Activated T-cell treated with anti-CD3 and anti-CD28 coated beads for 1 hour (primary cell): ENCODE measurements at regions not wholly inside any gene's neighbourhood (a gene's known extent, or its start where the extent isn't known, plus 50 kb on each side); places are given as distances from the start of the nearest gene placed in this dataset.

Source experiments
- DNase-seq: peaks from one replicate; pipeline ENCODE4 v3.0.0-alpha.2; 2020; ENCODE audit warnings: low read depth

DNA sequence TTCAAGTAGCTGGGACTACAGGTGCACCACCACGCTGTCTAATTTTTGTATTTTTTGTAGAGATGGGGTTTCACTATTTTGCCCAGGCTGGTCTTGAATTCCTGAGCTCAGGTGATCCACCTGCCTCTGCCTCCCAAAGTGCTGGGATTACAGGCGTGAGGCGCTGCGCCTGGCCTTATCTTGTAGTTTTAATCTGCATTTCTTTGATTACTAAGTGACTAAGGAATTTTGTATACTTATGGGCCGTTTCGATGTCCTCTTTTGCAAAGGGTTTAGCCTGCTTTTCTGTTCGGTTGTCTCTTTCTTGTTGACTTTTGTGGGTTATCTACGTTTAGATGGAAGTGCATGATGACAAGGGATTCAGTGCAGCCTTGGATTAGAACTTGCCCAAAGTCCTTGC is 500.6 kb downstream of the QKI start:
- no peak for DNase-seq

DNA sequence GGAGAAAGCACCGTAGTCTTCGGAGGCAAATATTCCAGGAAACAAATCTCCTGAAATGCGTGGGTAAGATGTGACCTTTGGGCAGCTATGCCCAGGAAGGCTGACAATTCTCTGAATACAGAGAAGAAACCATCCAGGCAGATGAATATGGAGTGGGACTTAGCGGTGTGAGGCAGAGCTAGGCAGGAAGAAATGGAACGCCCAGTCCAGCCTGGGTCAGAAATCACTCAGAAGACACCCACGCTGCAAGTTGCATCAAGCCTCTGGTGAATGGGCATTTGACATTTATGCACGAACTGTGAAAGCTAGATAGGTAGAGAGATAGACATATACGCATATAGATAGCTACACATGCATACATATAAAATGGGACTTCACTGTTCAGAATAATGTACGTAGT is 498.5 kb downstream of the QKI start:
- no peak for DNase-seq

GRCh38 chr6:163906006-163906710 is 491.6 kb downstream of the QKI start:
- DNase-seq: no peak

- no peak for DNase-seq
Observed at GRCh38 chr6:163904186-163904585, 489.7 kb downstream of the QKI start.

GRCh38 chr6:163903541-163903940 is 489.0 kb downstream of the QKI start:
- no peak for DNase-seq

DNA sequence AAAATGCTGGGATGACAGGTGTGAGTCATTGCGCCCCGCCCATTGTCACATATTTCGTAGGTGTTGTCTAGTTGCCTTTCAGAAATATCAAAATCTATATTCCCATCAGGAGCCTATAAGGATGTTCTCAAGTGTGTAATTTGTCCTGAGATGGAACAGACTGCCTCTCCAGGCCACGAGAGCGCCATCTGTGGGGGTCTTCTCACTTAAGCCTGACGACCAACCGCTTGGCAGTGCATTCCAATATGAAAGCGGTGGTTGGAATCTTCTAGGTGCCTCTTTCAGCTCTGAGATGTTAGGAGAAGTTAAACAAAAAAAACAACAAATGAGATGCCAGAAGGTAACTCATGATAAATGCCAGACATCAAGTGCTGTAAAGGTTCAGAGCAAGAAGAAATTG is 488.5 kb downstream of the QKI start:
- no peak for DNase-seq

DNA sequence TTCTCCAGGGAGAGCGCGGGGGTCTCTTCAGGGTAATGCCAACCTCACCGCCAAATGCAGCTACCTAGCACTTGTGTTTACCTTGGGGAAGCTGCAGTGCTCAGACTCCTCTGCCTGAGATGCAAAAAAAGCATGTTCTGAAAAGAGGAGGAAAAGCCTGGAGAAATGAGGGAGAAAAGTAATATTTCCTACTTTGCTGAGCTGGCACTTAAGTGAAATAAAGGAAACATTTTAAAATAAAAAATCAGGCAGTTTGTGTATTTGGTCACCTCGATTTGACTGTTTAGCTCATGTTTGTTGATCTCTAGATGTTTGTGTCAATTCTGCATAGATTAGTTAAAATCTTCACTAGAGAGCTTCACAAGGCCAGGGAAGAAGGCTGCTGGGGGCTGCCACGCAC is 487.2 kb downstream of the QKI start:
- DNase-seq: no peak

DNA sequence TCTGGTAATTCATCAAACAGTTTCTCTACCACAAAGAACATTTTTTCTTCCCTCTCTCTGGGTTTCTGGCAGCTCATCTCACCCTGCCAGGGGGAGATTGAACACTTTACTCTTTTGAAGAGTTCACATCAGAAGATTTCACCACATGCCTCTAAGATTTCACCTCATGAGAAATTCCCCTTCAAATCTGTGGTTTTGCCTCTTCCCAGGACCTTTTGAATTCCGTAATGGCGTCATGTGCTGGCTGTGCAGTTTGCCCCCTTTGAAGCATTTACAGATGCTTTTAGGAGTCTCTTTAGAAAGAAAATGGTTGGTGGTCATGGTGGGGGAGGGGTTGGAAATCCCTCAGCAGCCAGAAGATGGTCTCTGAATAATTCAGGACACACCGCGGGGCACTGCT is 486.1 kb downstream of the QKI start:
- no peak for DNase-seq

GRCh38 chr6:163897669-163898068 is 483.2 kb downstream of the QKI start:
- DNase-seq: no peak

DNA sequence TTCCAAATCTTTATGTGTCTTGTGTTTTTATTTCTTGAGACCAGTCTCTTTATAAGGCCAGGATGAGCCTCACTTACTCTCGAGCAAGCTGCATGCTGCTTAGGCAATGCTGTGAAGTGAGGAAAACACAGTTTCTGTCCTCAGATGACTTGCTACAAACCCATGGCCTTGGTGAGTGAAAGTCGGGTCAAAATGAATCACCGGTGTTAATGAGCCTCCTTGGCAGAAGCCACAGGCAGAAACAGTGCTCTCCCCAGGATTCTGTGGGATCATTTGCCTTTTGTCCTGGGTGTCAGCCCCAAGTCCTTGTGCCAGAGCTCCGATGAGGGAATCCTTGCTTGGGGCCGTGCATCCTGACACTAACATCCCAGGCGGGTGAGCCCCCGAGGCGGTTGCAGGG is 482.5 kb downstream of the QKI start:
- no peak for DNase-seq

- DNase-seq: no peak
Observed at GRCh38 chr6:163895162-163895561, 480.6 kb downstream of the QKI start.

GRCh38 chr6:163893609-163894189 is 479.2 kb downstream of the QKI start:
- no peak for DNase-seq

- DNase-seq: no peak
Observed at GRCh38 chr6:163892824-163893561, 478.5 kb downstream of the QKI start.

DNA sequence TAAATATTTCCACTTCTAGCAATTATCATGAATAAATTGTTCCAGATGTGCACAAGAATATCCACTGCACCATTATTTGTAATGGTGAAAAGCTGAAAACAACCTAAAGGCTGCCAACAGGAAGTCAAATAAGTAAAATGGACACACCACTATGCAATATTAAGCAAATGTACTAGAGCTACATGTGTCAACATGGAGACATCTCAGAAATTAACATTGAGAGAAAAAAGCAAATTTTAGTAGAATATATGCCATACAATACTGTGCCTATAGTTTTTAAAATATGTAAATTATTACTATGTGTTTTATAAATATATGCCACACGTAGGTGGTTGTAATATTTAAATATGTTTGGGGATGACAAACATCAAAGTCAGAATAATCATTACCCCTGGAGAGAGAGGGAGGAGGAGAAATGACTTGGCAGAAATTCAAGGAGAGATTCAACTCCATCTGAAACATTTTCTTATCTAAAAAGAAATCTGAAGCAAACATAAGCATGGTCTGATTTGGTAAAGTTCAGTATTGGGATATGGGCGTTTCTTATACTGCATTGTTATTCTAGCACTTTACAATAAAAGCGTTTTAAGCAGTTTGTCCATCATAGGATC is 475.5 kb downstream of the QKI start:
- DNase-seq: no peak

DNA sequence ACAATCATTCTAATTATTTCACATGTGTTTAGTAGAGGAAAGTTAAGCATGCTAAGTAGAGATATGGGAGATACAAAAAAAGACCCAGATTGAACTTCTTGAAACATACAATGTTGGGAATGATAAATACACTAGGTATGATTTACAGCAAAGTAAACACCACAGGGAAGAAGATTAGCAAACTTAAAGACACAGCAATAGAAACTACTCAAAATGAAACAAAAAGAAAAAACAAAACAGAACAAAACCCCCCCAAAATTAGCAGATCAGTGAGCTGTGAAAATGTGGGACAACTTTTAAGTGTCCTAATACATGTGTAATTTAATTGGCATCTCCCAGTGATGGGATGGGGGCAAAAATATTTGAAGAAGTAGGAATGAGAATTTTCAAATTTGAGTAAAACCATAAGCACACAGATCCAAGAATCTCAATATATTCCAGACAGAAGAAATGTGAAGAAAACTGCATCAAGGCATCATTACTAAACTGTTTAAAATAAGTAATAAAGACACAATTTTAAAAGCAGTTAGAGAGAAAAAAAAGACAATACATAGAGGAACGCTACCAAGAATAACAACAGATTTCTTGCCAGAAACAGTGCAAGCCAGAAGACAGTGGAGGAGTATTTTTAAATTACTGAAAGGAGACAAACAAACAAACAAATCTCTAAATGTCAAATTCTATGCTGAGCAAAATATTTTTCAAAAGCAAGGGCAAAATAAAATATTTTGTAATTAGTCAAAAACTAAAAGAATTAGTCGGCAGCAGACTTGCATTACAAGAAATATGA is 473.7 kb downstream of the QKI start:
- DNase-seq: no peak

- DNase-seq: no peak
Observed at GRCh38 chr6:163886428-163886827, 471.9 kb downstream of the QKI start.

- DNase-seq: no peak
Observed at GRCh38 chr6:163883984-163884383, 469.5 kb downstream of the QKI start.

DNA sequence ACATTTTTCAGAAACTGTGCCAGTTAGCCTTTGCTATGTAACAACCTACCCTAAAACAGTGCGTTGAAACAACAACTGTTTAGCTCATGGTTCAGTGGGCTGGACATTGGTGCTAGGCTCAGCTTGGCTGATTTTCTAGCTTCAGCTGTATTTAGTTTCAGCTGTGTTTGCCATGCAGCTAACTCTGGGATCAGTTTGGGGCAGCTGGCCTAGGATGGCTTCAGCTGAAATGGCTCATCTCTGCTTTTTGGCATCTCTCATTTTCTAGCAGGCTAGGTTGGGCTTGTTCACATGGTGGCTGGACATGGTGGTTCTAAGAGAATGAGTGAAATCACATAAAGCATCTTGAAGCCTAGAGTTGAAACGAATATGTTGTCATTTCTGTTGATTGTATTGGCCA is 464.2 kb downstream of the QKI start:
- no peak for DNase-seq

DNA sequence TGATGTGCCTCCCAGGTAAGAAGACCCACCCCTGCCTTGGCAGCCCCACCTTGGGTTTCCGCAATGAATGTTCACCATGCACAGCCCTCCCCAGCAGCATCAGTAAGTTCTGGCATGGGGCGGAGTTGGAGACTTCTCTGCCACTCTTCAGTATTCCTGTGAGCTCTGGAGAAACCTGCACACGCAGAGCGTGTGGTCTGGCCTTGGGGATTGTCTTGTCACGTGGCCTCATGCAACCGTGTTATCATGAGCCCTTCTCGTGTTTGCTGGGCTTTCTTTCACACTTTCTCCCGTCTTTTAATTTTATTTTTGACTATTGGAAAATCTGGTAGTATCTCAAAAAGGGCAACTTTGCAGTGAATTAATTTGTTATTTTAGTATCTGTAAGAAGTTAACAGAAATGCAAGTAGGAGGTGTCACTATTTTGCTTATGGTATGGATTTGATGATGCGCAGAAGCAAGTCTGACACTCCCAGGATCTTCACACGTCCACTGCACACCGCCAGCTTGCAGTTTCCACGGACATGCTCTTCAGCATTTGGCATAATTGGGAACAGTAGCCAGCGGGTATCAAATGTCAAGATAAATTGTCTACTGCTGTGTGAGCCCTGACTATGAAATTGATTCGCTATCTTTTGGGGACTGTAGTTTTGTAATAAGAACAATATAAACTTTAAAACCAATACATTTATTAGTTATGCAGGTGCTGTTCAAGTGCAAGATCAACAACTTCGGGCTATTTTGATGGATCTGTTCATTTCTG is 463.5 kb downstream of the QKI start:
- no peak for DNase-seq

- DNase-seq: no peak
Observed at GRCh38 chr6:163876391-163876790, 461.9 kb downstream of the QKI start.

- DNase-seq: no peak
Observed at GRCh38 chr6:163874784-163875183, 460.3 kb downstream of the QKI start.

- DNase-seq: no peak
Observed at GRCh38 chr6:163872335-163872734, 457.8 kb downstream of the QKI start.
